K562 (cell line): ENCODE measurements at regions not wholly inside any gene's neighbourhood (a gene's known extent, or its start where the extent isn't known, plus 50 kb on each side); places are given as distances from the start of the nearest gene placed in this dataset.

Experiments used
- BCL6 ChIP-seq: fragments of 250-450 bp; sonication (Bioruptor Pico); IDR thresholded peaks from 2 replicates; pipeline ENCODE4 v1.4.0; 2020
- CBFB ChIP-seq: sonication (generic); formaldehyde crosslinking; IDR thresholded peaks from 2 replicates; pipeline ENCODE4 v1.4.0; 2020; ENCODE audit warnings: mild to moderate bottlenecking, missing genetic modification reagents
- EZH2 ChIP-seq: IDR thresholded peaks from 2 replicates; pipeline ENCODE4 v1.6.1; 2012; ENCODE audit warnings: low read depth, mild to moderate bottlenecking, inconsistent platforms, low read length, borderline replicate concordance
- GABPA ChIP-seq: fragments of 200-800 bp; sonication (Bioruptor generic); conservative IDR thresholded peaks from 2 replicates; pipeline ENCODE4 v1.6.1; 2016; ENCODE audit warnings: low read depth, missing genetic modification characterization, missing compliant biosample characterization
- HDAC2 ChIP-seq: fragments of 450-650 bp; IDR thresholded peaks from 2 replicates; pipeline ENCODE4 v1.6.1; 2016; ENCODE audit warnings: mild to moderate bottlenecking
- MYBL2 ChIP-seq, 2 experiments: fragments of 450-650 bp in 1 of 2; sonication (generic) in 1 of 2; formaldehyde crosslinking in 1 of 2; IDR thresholded peaks; 2 replicates each; pipeline versions ENCODE4 v1.6.1 to v1.8.1; 2017 to 2022; ENCODE audit warnings: borderline replicate concordance in 1 of 2, inconsistent platforms in 1 of 2, low read depth in 1 of 2, mild to moderate bottlenecking in 1 of 2, missing genetic modification reagents in 1 of 2, moderate library complexity in 1 of 2
- PCBP1 ChIP-seq: fragments of 200-400 bp; formaldehyde crosslinking; IDR thresholded peaks from 2 replicates; pipeline ENCODE4 v1.6.1; 2018; ENCODE audit warnings: mild to moderate bottlenecking, low read depth, low read length; ENCODE audit not compliant: poor library complexity, severe bottlenecking
- SMARCB1 ChIP-seq: IDR thresholded peaks from 2 replicates; pipeline ENCODE4 v1.6.1; 2011; ENCODE audit warnings: improper control_type of control experiment, low read depth; ENCODE audit not compliant: insufficient read length
- ZBTB8A ChIP-seq: fragments of 450-650 bp; IDR thresholded peaks from 2 replicates; pipeline ENCODE4 v1.6.1; 2018; ENCODE audit warnings: mild to moderate bottlenecking, moderate library complexity; ENCODE audit not compliant: partially characterized antibody
- ZNF239 ChIP-seq: fragments of 250-450 bp; sonication (Bioruptor Pico); IDR thresholded peaks from 2 replicates; pipeline ENCODE4 v1.4.0; 2020; ENCODE audit warnings: mild to moderate bottlenecking
- TF ChIP-seq, protein P1 (sequence below), 2 experiments: fragments of 450-650 bp in 1 of 2; sonication (generic) in 1 of 2; formaldehyde crosslinking in 1 of 2; IDR thresholded peaks; 2 replicates each; pipeline versions ENCODE4 v1.7.1 to v1.9.0; 2016 to 2022; ENCODE audit warnings: inconsistent platforms in 1 of 2, mild to moderate bottlenecking in 1 of 2, missing genetic modification reagents in 1 of 2
- TF ChIP-seq, protein P2 (sequence below), 3 experiments: IDR thresholded peaks in 2 of 3; conservative IDR thresholded peaks in 1 of 3; 2 replicates each; pipeline ENCODE4 v1.5.1; 2011 to 2012; ENCODE audit warnings: low read length in 3 of 3, mild to moderate bottlenecking in 3 of 3, control low read depth in 2 of 3, improper control_type of control experiment in 1 of 3, inconsistent platforms in 1 of 3, low read depth in 1 of 3, mixed read lengths in 1 of 3, moderate library complexity in 1 of 3; ENCODE audit not compliant: insufficient read depth in 2 of 3
- TF ChIP-seq, protein P3 (sequence below): sonication (generic); formaldehyde crosslinking; IDR thresholded peaks from 2 replicates; pipeline ENCODE4 v1.8.0; 2022; ENCODE audit warnings: missing genetic modification reagents, mild to moderate bottlenecking, borderline replicate concordance

DNA sequence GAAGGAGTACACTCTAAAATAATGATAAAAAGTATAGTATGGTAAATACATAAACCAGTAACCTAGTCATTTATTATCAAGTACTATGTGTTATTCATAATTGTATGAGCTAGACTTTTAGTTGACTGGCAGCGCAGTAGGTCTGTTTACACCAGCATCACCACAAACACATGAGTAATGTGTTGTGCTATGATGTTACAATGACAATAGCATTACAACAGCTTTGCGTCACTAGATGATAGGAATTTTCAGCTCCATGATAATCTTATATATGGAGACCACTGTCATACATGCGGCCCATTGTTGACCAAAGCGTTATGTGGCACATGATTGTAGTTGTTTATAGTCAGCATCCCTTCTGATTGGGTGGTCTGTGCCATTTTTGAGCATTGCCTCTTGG lies 138.9 kb upstream of the UBE2E1 start:
- TF ChIP-seq, protein P1, sequence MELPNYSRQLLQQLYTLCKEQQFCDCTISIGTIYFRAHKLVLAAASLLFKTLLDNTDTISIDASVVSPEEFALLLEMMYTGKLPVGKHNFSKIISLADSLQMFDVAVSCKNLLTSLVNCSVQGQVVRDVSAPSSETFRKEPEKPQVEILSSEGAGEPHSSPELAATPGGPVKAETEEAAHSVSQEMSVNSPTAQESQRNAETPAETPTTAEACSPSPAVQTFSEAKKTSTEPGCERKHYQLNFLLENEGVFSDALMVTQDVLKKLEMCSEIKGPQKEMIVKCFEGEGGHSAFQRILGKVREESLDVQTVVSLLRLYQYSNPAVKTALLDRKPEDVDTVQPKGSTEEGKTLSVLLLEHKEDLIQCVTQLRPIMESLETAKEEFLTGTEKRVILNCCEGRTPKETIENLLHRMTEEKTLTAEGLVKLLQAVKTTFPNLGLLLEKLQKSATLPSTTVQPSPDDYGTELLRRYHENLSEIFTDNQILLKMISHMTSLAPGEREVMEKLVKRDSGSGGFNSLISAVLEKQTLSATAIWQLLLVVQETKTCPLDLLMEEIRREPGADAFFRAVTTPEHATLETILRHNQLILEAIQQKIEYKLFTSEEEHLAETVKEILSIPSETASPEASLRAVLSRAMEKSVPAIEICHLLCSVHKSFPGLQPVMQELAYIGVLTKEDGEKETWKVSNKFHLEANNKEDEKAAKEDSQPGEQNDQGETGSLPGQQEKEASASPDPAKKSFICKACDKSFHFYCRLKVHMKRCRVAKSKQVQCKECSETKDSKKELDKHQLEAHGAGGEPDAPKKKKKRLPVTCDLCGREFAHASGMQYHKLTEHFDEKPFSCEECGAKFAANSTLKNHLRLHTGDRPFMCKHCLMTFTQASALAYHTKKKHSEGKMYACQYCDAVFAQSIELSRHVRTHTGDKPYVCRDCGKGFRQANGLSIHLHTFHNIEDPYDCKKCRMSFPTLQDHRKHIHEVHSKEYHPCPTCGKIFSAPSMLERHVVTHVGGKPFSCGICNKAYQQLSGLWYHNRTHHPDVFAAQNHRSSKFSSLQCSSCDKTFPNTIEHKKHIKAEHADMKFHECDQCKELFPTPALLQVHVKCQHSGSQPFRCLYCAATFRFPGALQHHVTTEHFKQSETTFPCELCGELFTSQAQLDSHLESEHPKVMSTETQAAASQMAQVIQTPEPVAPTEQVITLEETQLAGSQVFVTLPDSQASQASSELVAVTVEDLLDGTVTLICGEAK (IDR thresholded peaks at IDR 0.05), result no peak
- TF ChIP-seq, protein P1 (CRISPR knock-in tag; IDR thresholded peaks at IDR 0.05), result no peak
- TF ChIP-seq, protein P2, sequence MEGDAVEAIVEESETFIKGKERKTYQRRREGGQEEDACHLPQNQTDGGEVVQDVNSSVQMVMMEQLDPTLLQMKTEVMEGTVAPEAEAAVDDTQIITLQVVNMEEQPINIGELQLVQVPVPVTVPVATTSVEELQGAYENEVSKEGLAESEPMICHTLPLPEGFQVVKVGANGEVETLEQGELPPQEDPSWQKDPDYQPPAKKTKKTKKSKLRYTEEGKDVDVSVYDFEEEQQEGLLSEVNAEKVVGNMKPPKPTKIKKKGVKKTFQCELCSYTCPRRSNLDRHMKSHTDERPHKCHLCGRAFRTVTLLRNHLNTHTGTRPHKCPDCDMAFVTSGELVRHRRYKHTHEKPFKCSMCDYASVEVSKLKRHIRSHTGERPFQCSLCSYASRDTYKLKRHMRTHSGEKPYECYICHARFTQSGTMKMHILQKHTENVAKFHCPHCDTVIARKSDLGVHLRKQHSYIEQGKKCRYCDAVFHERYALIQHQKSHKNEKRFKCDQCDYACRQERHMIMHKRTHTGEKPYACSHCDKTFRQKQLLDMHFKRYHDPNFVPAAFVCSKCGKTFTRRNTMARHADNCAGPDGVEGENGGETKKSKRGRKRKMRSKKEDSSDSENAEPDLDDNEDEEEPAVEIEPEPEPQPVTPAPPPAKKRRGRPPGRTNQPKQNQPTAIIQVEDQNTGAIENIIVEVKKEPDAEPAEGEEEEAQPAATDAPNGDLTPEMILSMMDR (IDR thresholded peaks at IDR 0.05 in 2 of 3, conservative IDR thresholded peaks at IDR 0.05 in 1 of 3; ENCODE audit: insufficient read depth in 2 of 3, low read depth in 1 of 3, low read length in 3 of 3), result no peak
- no peak for TF ChIP-seq BCL6 (CRISPR knock-in tag)
- TF ChIP-seq, protein P3, sequence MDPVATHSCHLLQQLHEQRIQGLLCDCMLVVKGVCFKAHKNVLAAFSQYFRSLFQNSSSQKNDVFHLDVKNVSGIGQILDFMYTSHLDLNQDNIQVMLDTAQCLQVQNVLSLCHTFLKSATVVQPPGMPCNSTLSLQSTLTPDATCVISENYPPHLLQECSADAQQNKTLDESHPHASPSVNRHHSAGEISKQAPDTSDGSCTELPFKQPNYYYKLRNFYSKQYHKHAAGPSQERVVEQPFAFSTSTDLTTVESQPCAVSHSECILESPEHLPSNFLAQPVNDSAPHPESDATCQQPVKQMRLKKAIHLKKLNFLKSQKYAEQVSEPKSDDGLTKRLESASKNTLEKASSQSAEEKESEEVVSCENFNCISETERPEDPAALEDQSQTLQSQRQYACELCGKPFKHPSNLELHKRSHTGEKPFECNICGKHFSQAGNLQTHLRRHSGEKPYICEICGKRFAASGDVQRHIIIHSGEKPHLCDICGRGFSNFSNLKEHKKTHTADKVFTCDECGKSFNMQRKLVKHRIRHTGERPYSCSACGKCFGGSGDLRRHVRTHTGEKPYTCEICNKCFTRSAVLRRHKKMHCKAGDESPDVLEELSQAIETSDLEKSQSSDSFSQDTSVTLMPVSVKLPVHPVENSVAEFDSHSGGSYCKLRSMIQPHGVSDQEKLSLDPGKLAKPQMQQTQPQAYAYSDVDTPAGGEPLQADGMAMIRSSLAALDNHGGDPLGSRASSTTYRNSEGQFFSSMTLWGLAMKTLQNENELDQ (CRISPR knock-in tag), result no peak
- no peak for TF ChIP-seq EZH2
- TF ChIP-seq GABPA (tag), result no peak
- TF ChIP-seq MYBL2 (IDR thresholded peaks at IDR 0.05; ENCODE audit: low read depth), result no peak
- no peak for TF ChIP-seq MYBL2 (CRISPR knock-in tag; IDR thresholded peaks at IDR 0.05; ENCODE audit: borderline replicate concordance)
- no peak for TF ChIP-seq ZNF239 (CRISPR knock-in tag)
- no peak for TF ChIP-seq PCBP1
- no peak for TF ChIP-seq HDAC2
- TF ChIP-seq SMARCB1, result no peak
- no peak for TF ChIP-seq ZBTB8A
- TF ChIP-seq CBFB, result no peak
